H9 (cell line): ENCODE measurements at regions not wholly inside any gene's neighbourhood (a gene's known extent, or its start where the extent isn't known, plus 50 kb on each side); places are given as distances from the start of the nearest gene placed in this dataset.

Experiments
- DNase-seq: peaks from one replicate; pipeline ENCODE4 v3.0.0-alpha.2; 2017
- H2AFZ ChIP-seq: one replicate; pipeline ENCODE4 v1.6.1; 2013; ENCODE audit warnings: mild to moderate bottlenecking, low read length, control low read depth, moderate library complexity
- H2AK5ac ChIP-seq: 2 replicates; pipeline ENCODE4 v1.6.1; 2013; ENCODE audit warnings: low read length, control low read depth, mixed read lengths; ENCODE audit not compliant: insufficient read length
- H2BK120ac ChIP-seq: one replicate; pipeline ENCODE4 v1.6.1; 2013; ENCODE audit warnings: low read depth, mild to moderate bottlenecking, low read length, control low read depth, inconsistent platforms; ENCODE audit not compliant: poor library complexity, severe bottlenecking
- H2BK12ac ChIP-seq: 2 replicates; pipeline ENCODE4 v1.6.1; 2013; ENCODE audit warnings: low read length, control low read depth, mixed read lengths, low read depth; ENCODE audit not compliant: insufficient read length
- H2BK15ac ChIP-seq: 2 replicates; pipeline ENCODE4 v1.6.1; 2013; ENCODE audit warnings: low read depth, low read length, control low read depth
- H2BK20ac ChIP-seq: one replicate; pipeline ENCODE4 v1.6.1; 2013; ENCODE audit warnings: low read depth, mild to moderate bottlenecking, low read length, control low read depth, inconsistent platforms; ENCODE audit not compliant: poor library complexity, severe bottlenecking
- H2BK5ac ChIP-seq: 2 replicates; pipeline ENCODE4 v1.6.1; 2013; ENCODE audit warnings: low read length, control low read depth, mixed read lengths; ENCODE audit not compliant: insufficient read length
- H3K14ac ChIP-seq: 2 replicates; pipeline ENCODE4 v1.6.1; 2013; ENCODE audit warnings: low read length, control low read depth; ENCODE audit not compliant: insufficient read depth
- H3K18ac ChIP-seq: 2 replicates; pipeline ENCODE4 v1.6.1; 2013; ENCODE audit warnings: low read depth, mild to moderate bottlenecking, mixed read lengths, low read length, control low read depth; ENCODE audit not compliant: insufficient read length
- H3K23ac ChIP-seq: 2 replicates; pipeline ENCODE4 v1.6.1; 2013; ENCODE audit warnings: low read length, control low read depth, mixed read lengths, low read depth; ENCODE audit not compliant: insufficient read length
- H3K23me2 ChIP-seq: 2 replicates; pipeline ENCODE4 v1.6.1; 2013; ENCODE audit warnings: low read depth, mild to moderate bottlenecking, mixed read lengths, low read length, control low read depth; ENCODE audit not compliant: insufficient read length, poor library complexity, severe bottlenecking
- H3K27ac ChIP-seq: 2 replicates; pipeline ENCODE4 v1.5.1; 2013; ENCODE audit warnings: low read length, control low read depth, mixed read lengths, low read depth; ENCODE audit not compliant: insufficient read length
- H3K27me3 ChIP-seq: 2 replicates; pipeline ENCODE4 v1.6.1; 2013; ENCODE audit warnings: low read length, control low read depth, inconsistent platforms; ENCODE audit not compliant: insufficient read depth
- H3K4ac ChIP-seq: 2 replicates; pipeline ENCODE4 v1.6.1; 2013; ENCODE audit warnings: low read depth, mild to moderate bottlenecking, control low read depth, inconsistent platforms, low read length, moderate library complexity
- H3K4me1 ChIP-seq: 2 replicates; pipeline ENCODE4 v1.6.1; 2013; ENCODE audit warnings: low read length, control low read depth, inconsistent platforms; ENCODE audit not compliant: insufficient read depth
- H3K4me2 ChIP-seq: 2 replicates; pipeline ENCODE4 v1.6.1; 2013; ENCODE audit warnings: low read length, control low read depth, mixed read lengths; ENCODE audit not compliant: insufficient read length, insufficient read depth
- H3K56ac ChIP-seq: 2 replicates; pipeline ENCODE4 v1.6.1; 2013; ENCODE audit warnings: low read depth, mild to moderate bottlenecking, mixed read lengths, low read length, control low read depth; ENCODE audit not compliant: insufficient read length
- H3K79me1 ChIP-seq: 2 replicates; pipeline ENCODE4 v1.6.1; 2013; ENCODE audit warnings: low read depth, mild to moderate bottlenecking, moderate library complexity, low read length, control low read depth, inconsistent platforms; ENCODE audit not compliant: insufficient read depth, poor library complexity, severe bottlenecking
- H3K79me2 ChIP-seq: 2 replicates; pipeline ENCODE4 v1.6.1; 2013; ENCODE audit warnings: low read length, control low read depth, inconsistent platforms; ENCODE audit not compliant: insufficient read depth
- H3K9ac ChIP-seq: 2 replicates; pipeline ENCODE4 v1.6.1; 2013; ENCODE audit warnings: low read length, control low read depth, mixed read lengths; ENCODE audit not compliant: insufficient read length; ENCODE audit errors: extremely low read depth
- H3K9me3 ChIP-seq: one replicate; pipeline ENCODE4 v1.6.1; 2013; ENCODE audit warnings: low read depth, low read length, inconsistent platforms; ENCODE audit not compliant: control insufficient read depth
- H3T11ph ChIP-seq: one replicate; pipeline ENCODE4 v1.6.1; 2013; ENCODE audit warnings: mild to moderate bottlenecking, low read length, control low read depth, inconsistent platforms
- H4K20me1 ChIP-seq: one replicate; pipeline ENCODE4 v1.6.1; 2013; ENCODE audit not compliant: control insufficient read depth, insufficient read length, insufficient read depth
- H4K5ac ChIP-seq: 2 replicates; pipeline ENCODE4 v1.6.1; 2013; ENCODE audit warnings: low read depth, mild to moderate bottlenecking, mixed read lengths, low read length, control low read depth; ENCODE audit not compliant: insufficient read length
- H4K8ac ChIP-seq: replicated peaks from 2 replicates; pipeline ENCODE4 v1.6.1; 2013; ENCODE audit warnings: low read length, control low read depth, mixed read lengths, low read depth; ENCODE audit not compliant: insufficient read length
- H4K91ac ChIP-seq: 2 replicates; pipeline ENCODE4 v1.6.1; 2013; ENCODE audit warnings: low read depth, mild to moderate bottlenecking, moderate library complexity, mixed read lengths, low read length, control low read depth; ENCODE audit not compliant: insufficient read length
- H3K27ac Mint-ChIP-seq, 3 experiments: 2 replicates in 2 of 3; 3 replicates in 1 of 3; pipeline ENCODE4 v1.8.0; 2020 to 2021; ENCODE audit warnings: mixed read lengths in 3 of 3, mild to moderate bottlenecking in 1 of 3, moderate library complexity in 1 of 3
- H3K27me3 Mint-ChIP-seq: 2 replicates; pipeline ENCODE4 v1.8.0; 2021; ENCODE audit warnings: low read depth, mild to moderate bottlenecking, moderate library complexity, mixed read lengths
- H3K36me3 Mint-ChIP-seq, 3 experiments: 2 replicates in 2 of 3; 3 replicates in 1 of 3; pipeline ENCODE4 v1.8.0; 2020 to 2021; ENCODE audit warnings: low read depth in 3 of 3, mixed read lengths in 3 of 3; ENCODE audit not compliant: insufficient read depth in 1 of 3
- H3K4me1 Mint-ChIP-seq, 2 experiments: 2 replicates each; pipeline ENCODE4 v1.8.0; 2020; ENCODE audit warnings: mixed read lengths in 2 of 2
- H3K4me3 Mint-ChIP-seq, 2 experiments: 2 replicates in 1 of 2; 3 replicates in 1 of 2; pipeline ENCODE4 v1.8.0; 2020 to 2021; ENCODE audit warnings: mild to moderate bottlenecking in 2 of 2, mixed read lengths in 2 of 2, moderate library complexity in 1 of 2
- H3K9me3 Mint-ChIP-seq, 2 experiments: 2 replicates in 1 of 2; 3 replicates in 1 of 2; pipeline ENCODE4 v1.8.0; 2020; ENCODE audit warnings: mild to moderate bottlenecking in 2 of 2, mixed read lengths in 2 of 2, moderate library complexity in 1 of 2
- CTCF ChIP-seq: fragments of 200-600 bp; sonication (generic); conservative IDR thresholded peaks from 3 replicates; pipeline ENCODE4 v1.8.0; 2021; ENCODE audit warnings: antibody characterized with exemption, mild to moderate bottlenecking
- WGBS: extraction: QIAGEN DNeasy Blood & Tissue Kit; methylation state at CpG from one replicate; pipeline ENCODE4 v1.1.7; 2013; ENCODE audit warnings: missing lambda C conversion rate, low lambda C conversion rate, mixed read lengths; ENCODE audit not compliant: insufficient read length; ENCODE audit errors: extremely low coverage; 5-methylcytosine and 5-hydroxymethylcytosine counted together

GRCh38 chr7:119436882-119437281 lies 836.1 kb upstream of the KCND2 start:
- no peak overlapping the region for H3K4me3 Mint-ChIP-seq
- no peaks in the 10 kb centered on the region for H3K4me1 Mint-ChIP-seq

More at GRCh38 chr7:119436882-119437281, 836.1 kb upstream of the KCND2 start:
- Mint-ChIP-seq H3K9me3 (peaks cover 0 to 6% of the 10 kb centered on the region in 2 experiments; a peak in 1 of 5 replicates), H3K27ac (no peak overlapping the region), H3K36me3 (no peaks in the 10 kb centered on the region; a peak in 1 of 7 replicates), H3K27me3 (no peaks in the 10 kb centered on the region; the same call in 1 of the 2 replicates)
- DNase-seq = no peak
- H3K23ac ChIP-seq = no peak overlapping the region
- no peaks in the 10 kb centered on the region for H3K79me2 ChIP-seq
- H3K18ac ChIP-seq = no peak overlapping the region
- no CpG with 5 or more reads among the region's 2 CpGs for WGBS
- no peaks in the 10 kb centered on the region for H3K27me3 ChIP-seq
- H4K20me1 ChIP-seq = no peaks in the 10 kb centered on the region
- H3K27ac ChIP-seq = no peak overlapping the region
- H2AFZ ChIP-seq = no peak overlapping the region
- H3K4me2 ChIP-seq = no peak overlapping the region
- H3K14ac ChIP-seq = no peak overlapping the region
- H4K8ac ChIP-seq = no peak overlapping the region
- no peaks in the 10 kb centered on the region for H3K79me1 ChIP-seq
- no peak overlapping the region for H2BK20ac ChIP-seq
- no peaks in the 10 kb centered on the region for H3K9me3 ChIP-seq
- no peaks in the 10 kb centered on the region for H3K4me1 ChIP-seq
- H3K23me2 ChIP-seq = no peaks in the 10 kb centered on the region
- TF ChIP-seq CTCF = no peak
- no peak overlapping the region for H2BK120ac ChIP-seq
- H3K4ac ChIP-seq = no peak overlapping the region
- H2AK5ac ChIP-seq = no peak overlapping the region
- H4K5ac ChIP-seq = no peak overlapping the region
- H2BK12ac ChIP-seq = no peak overlapping the region
- no peak overlapping the region for H3K56ac ChIP-seq
- H4K91ac ChIP-seq = no peak overlapping the region
- no peak overlapping the region for H2BK15ac ChIP-seq
- H2BK5ac ChIP-seq = no peak overlapping the region
- H3T11ph ChIP-seq = no peak overlapping the region
- no peak overlapping the region for H3K9ac ChIP-seq
